MM.1S (cell line): ENCODE measurements at regions not wholly inside any gene's neighbourhood (a gene's known extent, or its start where the extent isn't known, plus 50 kb on each side); places are given as distances from the start of the nearest gene placed in this dataset.

Source experiments
- DNase-seq: peaks from one replicate; pipeline ENCODE4 v3.0.0-alpha.2; 2015
- H2AFZ ChIP-seq: fragments of 300-600 bp; sonication (generic); 2 replicates; pipeline ENCODE4 v1.6.0; 2016; ENCODE audit warnings: antibody characterized with exemption, low read length
- H3F3A ChIP-seq: fragments of 300-600 bp; sonication (generic); 2 replicates; pipeline ENCODE4 v1.6.1; 2016; ENCODE audit warnings: mild to moderate bottlenecking, antibody characterized with exemption, low read length, moderate library complexity, mixed read lengths; ENCODE audit not compliant: insufficient read depth
- H3K27ac ChIP-seq: fragments of 300-600 bp; sonication (generic); 2 replicates; pipeline ENCODE4 v1.5.1; 2016; ENCODE audit warnings: mild to moderate bottlenecking, low read length
- H3K27me3 ChIP-seq: fragments of 300-600 bp; sonication (generic); replicated peaks from 2 replicates; pipeline ENCODE4 v1.6.0; 2016; ENCODE audit warnings: low read length; ENCODE audit not compliant: insufficient read depth
- H3K36me3 ChIP-seq: fragments of 300-600 bp; sonication (generic); replicated peaks from 2 replicates; pipeline ENCODE4 v1.6.1; 2016; ENCODE audit warnings: mild to moderate bottlenecking, low read length, mixed read lengths; ENCODE audit not compliant: insufficient read depth
- H3K4me1 ChIP-seq: fragments of 300-600 bp; sonication (generic); 2 replicates; pipeline ENCODE4 v1.6.1; 2016; ENCODE audit warnings: low read length, mixed read lengths
- H3K4me2 ChIP-seq: fragments of 300-600 bp; sonication (generic); 2 replicates; pipeline ENCODE4 v1.6.0; 2016; ENCODE audit warnings: low read depth, low read length
- H3K4me3 ChIP-seq: fragments of 300-600 bp; sonication (generic); 2 replicates; pipeline ENCODE4 v1.5.1; 2016; ENCODE audit warnings: low read length, mixed read lengths
- H3K79me2 ChIP-seq: fragments of 300-600 bp; sonication (generic); 2 replicates; pipeline ENCODE4 v1.6.1; 2016; ENCODE audit warnings: mixed run types, low read length, mixed read lengths
- H3K9ac ChIP-seq: fragments of 300-600 bp; sonication (generic); 2 replicates; pipeline ENCODE4 v1.6.1; 2016; ENCODE audit warnings: low read length, mixed read lengths
- H3K9me2 ChIP-seq: fragments of 300-600 bp; sonication (generic); replicated peaks from 2 replicates; pipeline ENCODE4 v1.6.1; 2016; ENCODE audit warnings: mild to moderate bottlenecking, low read length, mixed read lengths; ENCODE audit not compliant: insufficient read depth
- H3K9me3 ChIP-seq: fragments of 300-600 bp; sonication (generic); replicated peaks from 2 replicates; pipeline ENCODE4 v1.6.1; 2016; ENCODE audit warnings: mild to moderate bottlenecking, low read length, mixed read lengths; ENCODE audit not compliant: insufficient read depth
- H4K20me1 ChIP-seq: fragments of 300-600 bp; sonication (generic); 2 replicates; pipeline ENCODE4 v1.6.1; 2016; ENCODE audit warnings: mild to moderate bottlenecking, low read length, moderate library complexity, mixed read lengths; ENCODE audit not compliant: insufficient read depth
- CTCF ChIP-seq: fragments of 300-600 bp; sonication (generic); IDR thresholded peaks from 2 replicates; pipeline ENCODE4 v1.5.1; 2016; ENCODE audit warnings: antibody characterized with exemption, low read length, mixed read lengths
- EZH2 ChIP-seq: fragments of 300-600 bp; sonication (generic); optimal IDR thresholded peaks from 2 replicates; pipeline ENCODE3; 2017; ENCODE audit warnings: low read depth, mild to moderate bottlenecking, antibody characterized with exemption, low read length, mixed read lengths
- EZH2phosphoT487 ChIP-seq: fragments of 300-600 bp; sonication (generic); IDR thresholded peaks from 2 replicates; pipeline ENCODE4 v1.6.1; 2018; ENCODE audit warnings: antibody characterized with exemption, low read length

- H3K4me1 ChIP-seq: no peaks in the 10 kb centered on the region
- H3K4me2 ChIP-seq: no peak overlapping the region
- H3K27ac ChIP-seq: no peak overlapping the region
- no peak overlapping the region for H2AFZ ChIP-seq
- no peaks in the 10 kb centered on the region for H4K20me1 ChIP-seq
- no peaks in the 10 kb centered on the region for H3K36me3 ChIP-seq
- no peak overlapping the region for H3K9ac ChIP-seq
- H3F3A ChIP-seq: no peaks in the 10 kb centered on the region
- H3K79me2 ChIP-seq: no peaks in the 10 kb centered on the region
- no peaks in the 10 kb centered on the region for H3K27me3 ChIP-seq
- no peaks in the 10 kb centered on the region for H3K9me2 ChIP-seq
- H3K4me3 ChIP-seq: no peak overlapping the region
- DNase-seq: no peak
- TF ChIP-seq EZH2 (no peak), CTCF (no peak), EZH2phosphoT487 (no peak)
- no peaks in the 10 kb centered on the region for H3K9me3 ChIP-seq
These were observed 53.4 kb downstream of the OR2K2 start for GRCh38 chr9:111276431-111277128.

DNA sequence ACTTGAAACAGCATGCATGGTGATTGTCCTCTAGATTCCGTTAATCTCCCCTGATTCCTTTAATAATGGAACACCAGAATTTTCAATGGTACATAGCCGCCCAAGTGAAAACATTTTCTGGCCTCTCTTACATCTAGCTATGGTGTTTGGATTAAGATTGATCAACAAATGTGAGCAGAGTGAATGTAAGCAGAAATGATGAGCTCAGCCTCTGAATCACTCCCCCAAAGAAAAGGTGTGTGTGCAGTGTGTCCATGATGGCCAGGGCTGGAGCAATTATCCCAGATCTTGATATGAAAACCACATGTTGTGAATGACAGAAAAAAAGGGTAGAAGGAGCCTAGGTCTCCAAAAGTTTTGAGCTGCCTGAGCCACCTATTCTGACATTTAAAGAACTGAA is 55.3 kb downstream of the OR2K2 start:
- H3F3A ChIP-seq: no peaks in the 10 kb centered on the region
- no peak overlapping the region for H2AFZ ChIP-seq
- no peaks in the 10 kb centered on the region for H3K79me2 ChIP-seq
- no peak for DNase-seq
- no peaks in the 10 kb centered on the region for H3K27me3 ChIP-seq
- no peak overlapping the region for H3K4me3 ChIP-seq
- no peaks in the 10 kb centered on the region for H4K20me1 ChIP-seq
- H3K27ac ChIP-seq: no peak overlapping the region
- no peaks in the 10 kb centered on the region for H3K9me3 ChIP-seq
- no peak overlapping the region for H3K9ac ChIP-seq
- H3K36me3 ChIP-seq: no peaks in the 10 kb centered on the region
- TF ChIP-seq CTCF: no peak
- no peak for TF ChIP-seq EZH2phosphoT487
- TF ChIP-seq EZH2: no peak
- H3K9me2 ChIP-seq: no peaks in the 10 kb centered on the region
- no peaks in the 10 kb centered on the region for H3K4me1 ChIP-seq
- H3K4me2 ChIP-seq: no peak overlapping the region

DNA sequence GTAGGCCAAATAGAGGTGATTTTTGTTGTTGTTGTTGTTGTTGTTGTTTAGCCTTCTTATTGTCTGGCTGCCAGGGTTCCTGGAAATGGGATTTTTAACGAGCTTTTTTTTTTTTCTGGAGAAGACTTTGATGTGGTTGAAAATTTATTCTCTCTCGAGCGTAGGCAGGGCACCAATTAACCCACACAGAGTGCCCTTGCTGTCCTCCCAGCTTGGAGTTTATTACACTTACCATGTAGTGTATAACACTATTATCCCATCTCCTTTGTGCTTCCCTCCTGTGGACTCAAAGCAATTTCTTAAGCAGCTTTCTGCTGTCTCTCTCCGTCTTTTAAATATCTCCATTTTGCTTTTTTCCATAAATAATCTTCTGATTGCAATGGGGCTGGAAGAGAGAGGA is 57.4 kb downstream of the OR2K2 start:
- no peak for DNase-seq
- no peak overlapping the region for H3K4me2 ChIP-seq
- H3F3A ChIP-seq: no peaks in the 10 kb centered on the region
- H3K36me3 ChIP-seq: no peaks in the 10 kb centered on the region
- no peaks in the 10 kb centered on the region for H3K9me3 ChIP-seq
- H4K20me1 ChIP-seq: no peaks in the 10 kb centered on the region
- TF ChIP-seq EZH2phosphoT487 (no peak), EZH2 (no peak), CTCF (no peak)
- H3K9me2 ChIP-seq: no peaks in the 10 kb centered on the region
- H3K4me1 ChIP-seq: no peaks in the 10 kb centered on the region
- H3K27ac ChIP-seq: no peak overlapping the region
- H3K27me3 ChIP-seq: no peaks in the 10 kb centered on the region
- no peak overlapping the region for H3K9ac ChIP-seq
- H3K4me3 ChIP-seq: no peak overlapping the region
- no peaks in the 10 kb centered on the region for H3K79me2 ChIP-seq
- no peak overlapping the region for H2AFZ ChIP-seq
